Activated T-helper 1 cell treated with anti-CD3 and anti-CD28 coated beads, Interleukin-12 subunit alpha, Interleukin-12 subunit beta, Interleukin-2, Interleukin-4 antibody, amounts not matched to agents 30 ng/mL and 10 ng/mL and 1 ng/mL, durations not matched to agents 14 hours and 24 hours and 36 hours (primary cell): ENCODE measurements at regions not wholly inside any gene's neighbourhood (a gene's known extent, or its start where the extent isn't known, plus 50 kb on each side); places are given as distances from the start of the nearest gene placed in this dataset.
"Not testable (repeated sequence)": the region's sequence is repeated elsewhere in the genome, so short reads cannot be mapped to it uniquely, and the experiment has no call there.

Source experiments
- DNase-seq: peaks from one replicate; pipeline ENCODE4 v3.0.0; 2021; ENCODE audit warnings: low spot score
- H3K27ac Mint-ChIP-seq: one replicate; pipeline ENCODE4 v1.8.0; 2021; ENCODE audit warnings: mild to moderate bottlenecking, mixed read lengths
- H3K27me3 Mint-ChIP-seq: one replicate; pipeline ENCODE4 v1.8.0; 2022; ENCODE audit warnings: mild to moderate bottlenecking, moderate library complexity, mixed read lengths; ENCODE audit not compliant: insufficient read depth
- H3K36me3 Mint-ChIP-seq: one replicate; pipeline ENCODE4 v1.8.0; 2021; ENCODE audit warnings: low read depth, mixed read lengths
- H3K4me1 Mint-ChIP-seq: one replicate; pipeline ENCODE4 v1.8.0; 2021; ENCODE audit warnings: low read depth, mixed read lengths
- H3K4me3 Mint-ChIP-seq: one replicate; pipeline ENCODE4 v1.8.0; 2021; ENCODE audit warnings: mild to moderate bottlenecking, moderate library complexity, mixed read lengths
- H3K9me3 Mint-ChIP-seq: one replicate; pipeline ENCODE4 v1.8.0; 2021; ENCODE audit warnings: mixed read lengths
- intact Hi-C: fragments of 100-400 bp; cut with micrococcal nuclease; formaldehyde crosslinking; loops from one replicate; pipeline ENCODE4 v1.15.1; 2024

DNA sequence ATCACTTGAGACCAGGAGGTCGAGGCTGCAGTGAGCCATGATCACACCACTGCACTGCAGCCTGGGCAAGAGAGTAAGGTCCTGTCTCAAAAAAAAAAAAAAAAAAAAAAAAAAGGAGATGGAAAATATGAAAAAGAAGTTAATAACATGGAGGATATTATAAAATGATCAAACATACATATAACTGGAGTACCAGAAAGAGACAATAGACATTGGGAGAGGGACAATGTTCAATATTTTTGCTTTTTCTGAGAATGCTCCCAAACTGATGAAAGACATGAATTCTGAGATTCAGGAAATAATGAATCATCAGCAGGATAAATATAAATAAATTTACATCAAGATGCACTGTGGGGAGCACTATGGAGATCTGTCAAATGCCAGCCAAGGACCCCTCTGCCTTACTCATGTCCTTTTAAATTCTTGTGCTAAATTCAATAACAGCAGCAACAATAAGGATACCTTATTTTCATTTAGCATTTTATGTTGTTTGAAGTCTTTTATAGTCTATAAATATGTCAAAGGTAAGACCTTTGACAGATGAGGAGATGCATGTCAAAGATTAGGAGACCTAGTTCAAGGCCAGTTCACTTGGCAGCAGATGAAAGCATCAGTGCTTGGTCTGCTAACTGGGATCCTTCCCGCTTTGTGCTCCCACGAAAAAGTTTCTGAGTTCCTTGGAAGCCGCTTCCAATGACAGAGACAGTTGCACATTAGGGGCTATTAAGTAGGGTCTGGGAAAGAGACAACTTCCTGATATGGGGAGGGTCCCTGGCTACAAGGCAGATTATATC, 97.7 kb downstream of the TLR5 start:
- no peak overlapping the region for H3K4me3 Mint-ChIP-seq
- H3K36me3 Mint-ChIP-seq = no peaks in the 10 kb centered on the region
- DNase-seq = no peak
- intact Hi-C loops = no loop called here
- peaks cover 14% of the 10 kb centered on the region for H3K27me3 Mint-ChIP-seq
- no peaks in the 10 kb centered on the region for H3K9me3 Mint-ChIP-seq
- no peak overlapping the region for H3K27ac Mint-ChIP-seq
- H3K4me1 Mint-ChIP-seq = no peaks in the 10 kb centered on the region

DNA sequence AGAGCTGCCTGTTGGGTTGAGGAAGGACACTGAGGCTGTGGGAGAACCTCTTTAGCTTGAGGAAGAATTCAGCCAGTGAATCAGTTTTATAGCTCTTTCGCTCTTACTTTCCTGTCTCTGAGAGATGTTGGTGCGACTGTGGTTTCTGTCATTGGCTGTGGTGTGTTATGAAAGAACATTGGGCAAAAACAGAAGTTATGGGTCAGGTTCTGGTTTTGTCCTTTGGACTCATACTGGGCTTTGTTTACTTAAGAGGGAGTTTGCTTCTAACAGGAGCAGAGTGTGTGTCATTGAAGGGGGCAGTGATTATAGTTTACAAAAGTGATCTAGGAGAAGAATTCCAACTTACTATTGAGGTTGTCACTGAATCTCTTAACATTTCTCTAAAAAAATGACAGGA, 97.0 kb downstream of the TLR5 start:
- Mint-ChIP-seq H3K4me1 (no peaks in the 10 kb centered on the region), H3K27ac (no peak overlapping the region), H3K4me3 (no peak overlapping the region), H3K9me3 (no peaks in the 10 kb centered on the region), H3K36me3 (no peaks in the 10 kb centered on the region), H3K27me3 (peaks cover 12% of the 10 kb centered on the region)
- DNase-seq = no peak
- intact Hi-C loops = no loop called here

DNA sequence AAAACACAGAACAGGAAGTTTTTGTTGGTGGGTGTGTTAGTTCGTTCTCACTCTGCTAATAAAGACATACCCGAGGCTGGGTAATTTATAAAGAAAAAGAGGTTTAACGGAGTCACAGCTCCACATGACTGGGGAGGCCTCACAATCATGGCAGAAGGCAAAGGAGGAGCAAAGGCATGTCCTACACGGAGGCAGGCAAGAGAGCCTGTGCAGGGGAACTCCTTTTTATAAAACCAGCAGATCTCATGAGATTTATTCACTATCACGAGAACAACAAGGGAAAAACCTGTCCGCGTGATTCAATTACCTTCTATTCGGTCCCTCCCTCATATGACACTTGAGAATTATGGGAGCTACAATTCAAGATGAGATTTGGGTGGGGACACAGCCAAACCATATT, 96.6 kb downstream of the TLR5 start:
- H3K27me3 Mint-ChIP-seq, H3K9me3 Mint-ChIP-seq, H3K27ac Mint-ChIP-seq: not testable (repeated sequence)

DNA sequence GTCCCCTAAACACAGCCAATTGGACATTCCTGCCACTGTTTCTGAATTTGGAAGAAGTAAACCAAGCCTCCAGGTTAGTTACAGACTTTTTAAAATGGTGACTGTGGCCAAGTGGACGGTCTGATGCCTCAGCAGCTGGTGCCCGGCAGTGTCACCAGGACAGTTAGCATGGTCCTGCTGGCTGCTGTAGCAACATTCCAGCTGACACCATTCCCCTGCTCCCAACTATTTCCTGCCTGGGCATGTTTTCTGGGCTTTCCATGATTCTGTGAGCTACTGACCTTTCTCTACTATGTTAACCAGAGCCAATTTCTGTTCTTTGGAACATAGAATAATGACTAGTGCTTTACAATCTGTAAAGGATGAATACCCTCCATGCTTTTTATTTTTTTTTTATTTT, 95.0 kb downstream of the TLR5 start:
- intact Hi-C loops = no loop called here
- Mint-ChIP-seq H3K27me3 (peaks cover 3% of the 10 kb centered on the region), H3K27ac (no peak overlapping the region), H3K36me3 (no peaks in the 10 kb centered on the region), H3K4me1 (no peaks in the 10 kb centered on the region), H3K9me3 (no peaks in the 10 kb centered on the region), H3K4me3 (no peak overlapping the region)
- no peak for DNase-seq

More for the DNA sequence above, 96.6 kb downstream of the TLR5 start:
- DNase-seq, H3K4me1 Mint-ChIP-seq, H3K36me3 Mint-ChIP-seq, intact Hi-C loops, H3K4me3 Mint-ChIP-seq: not testable (repeated sequence)

DNA sequence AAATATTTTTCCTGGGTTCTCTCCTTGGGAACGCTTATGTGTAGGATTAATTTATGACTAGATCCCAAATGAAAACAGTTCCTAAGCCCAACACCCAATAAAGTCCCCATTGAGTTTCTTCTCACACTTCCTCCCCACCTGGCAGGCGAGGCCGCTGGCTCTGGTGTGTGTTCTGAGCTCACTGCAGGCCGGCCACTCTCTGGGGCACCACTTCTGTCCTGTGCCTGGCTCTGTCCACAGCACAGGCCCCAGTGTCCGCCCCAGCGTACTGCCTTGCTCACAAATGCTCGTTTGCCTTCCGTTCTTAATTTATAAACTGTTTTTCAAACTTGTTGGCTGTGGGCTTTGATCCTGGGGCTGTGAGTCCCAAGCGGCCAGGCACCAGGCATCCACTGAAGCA, 90.6 kb downstream of the TLR5 start:
- intact Hi-C loops = no loop called here
- Mint-ChIP-seq H3K4me1 (no peaks in the 10 kb centered on the region), H3K36me3 (no peaks in the 10 kb centered on the region), H3K4me3 (no peak overlapping the region), H3K9me3 (no peaks in the 10 kb centered on the region), H3K27me3 (no peaks in the 10 kb centered on the region), H3K27ac (no peak overlapping the region)
- no peak for DNase-seq

DNA sequence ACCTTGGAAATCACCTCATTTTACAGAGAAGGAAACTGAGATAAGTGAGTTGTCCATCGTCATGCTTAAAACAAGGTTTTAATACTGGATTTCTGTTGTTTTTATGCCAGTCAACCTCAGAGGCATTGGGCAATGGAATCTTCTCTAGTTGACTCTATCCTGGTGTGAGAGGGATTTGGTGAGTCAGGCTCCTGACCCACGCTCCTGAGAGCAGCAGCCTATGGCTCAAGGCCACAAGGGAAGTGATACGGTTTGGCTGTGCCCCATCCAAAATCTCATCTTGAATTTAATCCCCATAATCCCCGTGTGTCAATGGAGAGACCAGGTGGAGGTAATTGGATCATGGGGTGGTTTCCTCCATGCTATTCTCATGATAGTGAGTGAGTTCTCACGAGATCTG, 90.1 kb downstream of the TLR5 start:
- H3K4me1 Mint-ChIP-seq = no peaks in the 10 kb centered on the region
- intact Hi-C loops = no loop called here
- no peak overlapping the region for H3K27ac Mint-ChIP-seq
- no peaks in the 10 kb centered on the region for H3K36me3 Mint-ChIP-seq
- no peaks in the 10 kb centered on the region for H3K9me3 Mint-ChIP-seq
- H3K4me3 Mint-ChIP-seq = no peak overlapping the region
- no peak for DNase-seq
- H3K27me3 Mint-ChIP-seq = peaks cover 1% of the 10 kb centered on the region

DNA sequence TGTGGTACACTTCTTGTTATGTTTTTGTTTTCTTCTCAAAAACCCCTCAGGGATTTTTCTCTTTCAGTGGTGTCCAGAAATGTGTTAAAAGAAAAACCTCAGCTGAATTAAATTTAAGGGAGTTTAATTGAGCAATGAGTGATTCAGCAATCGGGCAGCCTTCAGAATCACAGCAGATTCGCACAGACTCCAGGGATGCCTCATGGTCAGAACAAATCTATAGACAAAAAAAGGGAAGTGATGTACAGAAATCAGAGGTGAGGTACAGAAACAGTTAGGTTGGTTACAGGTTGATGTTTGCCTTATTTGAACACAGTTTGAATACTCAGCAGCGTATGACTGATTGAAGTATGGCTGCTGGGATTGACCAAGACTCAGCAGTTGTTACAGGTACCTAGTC, 86.2 kb downstream of the TLR5 start:
- no peaks in the 10 kb centered on the region for H3K36me3 Mint-ChIP-seq
- intact Hi-C loops = no loop called here
- H3K4me3 Mint-ChIP-seq = no peak overlapping the region
- H3K27ac Mint-ChIP-seq = no peak overlapping the region
- peaks cover 1% of the 10 kb centered on the region for H3K27me3 Mint-ChIP-seq
- no peaks in the 10 kb centered on the region for H3K9me3 Mint-ChIP-seq
- DNase-seq = no peak
- no peaks in the 10 kb centered on the region for H3K4me1 Mint-ChIP-seq

DNA sequence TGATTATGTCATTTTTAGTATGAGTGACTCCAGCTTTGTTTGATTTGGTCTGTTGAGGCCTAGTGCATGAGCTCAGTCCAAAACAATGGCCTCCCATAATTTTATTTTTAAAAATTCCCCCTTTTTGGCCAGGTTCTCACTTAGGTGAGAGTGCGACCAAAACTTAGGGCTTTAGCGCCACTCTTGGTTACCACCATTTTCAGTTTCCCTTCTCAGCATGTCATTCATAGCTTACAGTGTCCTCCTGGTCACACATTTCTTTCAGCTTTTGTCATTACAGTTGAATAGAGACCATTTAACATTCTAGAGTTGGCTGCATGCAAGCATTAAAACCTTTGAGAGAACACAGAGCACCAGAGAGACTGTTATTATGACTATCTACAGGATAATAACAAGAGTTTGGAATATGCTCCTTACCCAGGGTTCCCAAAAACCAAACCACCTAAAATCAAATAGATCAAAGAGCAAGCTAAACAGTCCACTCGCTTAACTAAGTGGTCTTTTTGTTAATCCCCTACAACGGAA, 85.4 kb downstream of the TLR5 start:
- intact Hi-C loops = no loop called here
- Mint-ChIP-seq H3K36me3 (no peaks in the 10 kb centered on the region), H3K27me3 (peaks cover 1% of the 10 kb centered on the region), H3K4me1 (no peaks in the 10 kb centered on the region), H3K27ac (no peak overlapping the region), H3K4me3 (no peak overlapping the region), H3K9me3 (no peaks in the 10 kb centered on the region)
- DNase-seq = no peak
